NOMO-1 (cell line): ENCODE measurements at regions not wholly inside any gene's neighbourhood (a gene's known extent, or its start where the extent isn't known, plus 50 kb on each side); places are given as distances from the start of the nearest gene placed in this dataset.
"Not testable (repeated sequence)": the region's sequence is repeated elsewhere in the genome, so short reads cannot be mapped to it uniquely, and the experiment has no call there.

Source experiments
- DNase-seq, 2 experiments: peaks; one replicate each; lab custom pipeline; 2025; ENCODE audit not compliant: unreplicated experiment in 2 of 2; lab: John Stamatoyannopoulos, UW

DNA sequence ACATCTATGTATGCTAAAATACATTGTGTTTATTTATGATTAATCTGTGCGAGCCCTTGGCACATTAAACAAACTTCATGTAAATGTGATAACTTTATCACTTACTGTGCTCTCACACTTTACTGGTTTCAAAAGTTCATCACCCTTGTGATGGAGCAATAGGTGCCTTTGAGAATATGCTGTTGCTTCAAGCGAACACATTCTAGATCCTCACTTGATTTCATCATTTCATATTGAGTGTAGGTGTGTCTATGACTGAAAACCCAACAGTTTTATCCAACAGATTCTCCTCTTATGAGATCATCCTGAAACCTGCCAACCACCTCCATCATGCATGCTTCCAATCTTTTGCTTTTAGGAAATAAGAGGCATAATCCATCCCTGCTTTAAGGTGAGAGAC lies 854.4 kb downstream of the TMEM121 start:
- DNase-seq: no peak

- DNase-seq: not testable (repeated sequence)
These were observed 862.8 kb downstream of the TMEM121 start for GRCh38 chr14:106389186-106389585.

GRCh38 chr14:106390401-106390800 lies 864.0 kb downstream of the TMEM121 start:
- no peak for DNase-seq

- no peak for DNase-seq
These were observed 864.6 kb downstream of the TMEM121 start for GRCh38 chr14:106390947-106391346.

GRCh38 chr14:106393742-106394141 lies 867.4 kb downstream of the TMEM121 start:
- DNase-seq: no peak

DNA sequence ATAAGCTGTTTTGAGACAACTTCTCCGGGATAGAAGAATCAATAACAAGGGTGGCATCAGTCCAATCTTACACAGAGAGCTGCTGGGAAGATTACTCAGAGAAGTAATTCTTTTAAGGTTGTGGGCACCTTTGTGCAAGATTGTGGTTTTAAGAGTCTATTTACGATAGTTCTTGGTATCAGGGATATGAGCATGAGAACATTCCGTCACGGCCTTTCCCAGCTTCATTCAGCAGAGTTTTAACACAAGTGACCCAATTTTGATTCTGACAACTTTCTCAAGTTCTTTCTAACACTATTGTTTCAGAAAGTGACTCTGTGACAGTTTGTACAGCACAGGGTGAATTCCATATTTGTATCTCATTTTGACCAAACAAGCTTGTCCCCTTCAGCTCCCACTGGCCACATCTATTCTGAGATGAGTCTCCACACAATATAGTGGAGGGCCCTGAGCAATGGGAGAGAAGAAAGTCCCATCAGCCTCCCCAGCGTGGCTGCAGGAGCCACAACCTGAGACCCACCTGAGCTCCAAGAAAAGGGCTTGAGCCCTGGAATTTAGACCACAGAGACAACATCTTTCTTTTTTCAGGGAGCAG lies 869.2 kb downstream of the TMEM121 start:
- no peak for DNase-seq

- DNase-seq: no peak
These were observed 870.6 kb downstream of the TMEM121 start for GRCh38 chr14:106396999-106397398.

- DNase-seq: not testable (repeated sequence)
These were observed 872.5 kb downstream of the TMEM121 start for GRCh38 chr14:106398931-106399331.

DNA sequence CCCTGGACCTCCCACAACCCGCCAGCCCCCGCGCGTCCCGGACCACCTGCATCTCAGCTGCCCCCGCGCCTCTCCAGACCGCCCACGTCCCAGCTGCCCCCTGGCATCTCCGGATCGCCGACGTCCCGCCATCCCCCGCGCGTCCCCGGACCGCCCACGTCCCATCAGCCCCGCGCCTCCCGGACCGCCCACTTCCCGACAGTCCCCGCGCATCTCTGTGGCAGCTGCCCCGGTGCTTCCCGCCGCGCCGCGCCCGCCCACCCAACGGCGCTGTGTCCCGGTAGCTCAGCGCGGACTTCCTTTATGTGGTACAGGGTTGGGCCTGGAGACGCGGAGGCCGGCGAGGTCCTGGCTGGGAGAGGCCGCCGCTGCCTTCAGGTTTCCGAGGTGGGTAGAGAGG lies 874.9 kb downstream of the TMEM121 start:
- DNase-seq: not testable (repeated sequence)

DNA sequence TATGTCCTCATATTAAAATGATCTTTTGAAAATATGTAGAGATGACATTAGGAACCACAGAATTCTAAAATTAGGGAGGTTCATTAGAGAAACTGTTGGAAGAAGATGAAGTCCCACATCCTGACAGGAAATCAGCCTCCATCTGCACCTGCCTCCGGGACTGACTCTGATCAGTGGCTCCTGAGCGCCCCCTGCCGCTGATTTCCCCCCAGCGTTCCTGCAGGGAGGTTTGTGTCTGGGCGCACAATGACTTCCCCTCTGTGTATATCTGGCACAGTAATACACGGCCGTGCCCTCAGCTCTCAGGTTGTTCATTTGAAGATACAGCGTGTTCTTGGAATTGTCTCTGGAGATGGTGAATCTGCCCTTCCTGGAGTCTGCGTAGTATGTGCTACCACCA lies 883.8 kb downstream of the TMEM121 start:
- DNase-seq: not testable (repeated sequence)

- no peak for DNase-seq
These were observed 888.1 kb downstream of the TMEM121 start for GRCh38 chr14:106414464-106414863.

DNA sequence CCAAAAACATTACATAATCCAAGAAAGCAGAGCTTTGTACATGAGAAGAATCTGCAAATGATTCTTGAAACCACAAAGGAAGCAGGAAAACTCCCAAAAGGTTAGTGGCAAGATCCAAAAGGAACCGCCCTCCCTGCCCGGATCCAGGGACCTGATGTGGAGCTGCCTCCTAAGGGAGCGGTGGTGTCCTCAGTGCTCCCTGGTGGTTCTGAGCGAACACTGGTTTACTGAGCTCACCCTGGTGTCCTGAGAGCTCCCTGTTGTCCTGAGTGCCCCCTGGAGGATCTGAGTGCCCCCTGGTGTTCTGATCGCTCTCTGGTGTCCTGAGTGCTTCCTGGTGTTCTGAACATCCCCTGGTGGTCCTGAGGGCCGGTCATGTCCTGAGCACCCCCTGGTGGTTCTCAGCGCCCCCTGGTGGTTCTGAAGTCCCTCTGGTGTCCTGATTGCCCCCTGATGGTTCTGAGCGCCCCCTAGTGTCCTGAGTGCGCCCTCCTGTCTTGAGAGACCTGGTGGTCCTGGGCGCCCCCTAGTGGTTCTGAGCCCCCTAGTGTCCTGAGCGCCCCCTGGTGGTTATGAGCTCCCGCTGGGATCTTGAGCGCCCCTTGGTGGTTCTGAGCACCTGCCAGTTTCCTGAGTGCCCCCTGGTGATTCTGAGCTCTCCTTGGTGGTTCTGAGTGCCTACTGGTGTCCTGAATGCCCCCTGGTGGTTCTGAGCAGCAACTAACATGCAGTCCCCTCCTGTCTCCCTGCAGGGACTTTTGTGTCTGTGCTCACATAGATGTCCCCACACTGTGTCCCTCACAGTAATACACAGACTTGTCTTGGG lies 891.1 kb downstream of the TMEM121 start:
- peak in 1 of 2 experiments; percentile 2 for DNase-seq

DNA sequence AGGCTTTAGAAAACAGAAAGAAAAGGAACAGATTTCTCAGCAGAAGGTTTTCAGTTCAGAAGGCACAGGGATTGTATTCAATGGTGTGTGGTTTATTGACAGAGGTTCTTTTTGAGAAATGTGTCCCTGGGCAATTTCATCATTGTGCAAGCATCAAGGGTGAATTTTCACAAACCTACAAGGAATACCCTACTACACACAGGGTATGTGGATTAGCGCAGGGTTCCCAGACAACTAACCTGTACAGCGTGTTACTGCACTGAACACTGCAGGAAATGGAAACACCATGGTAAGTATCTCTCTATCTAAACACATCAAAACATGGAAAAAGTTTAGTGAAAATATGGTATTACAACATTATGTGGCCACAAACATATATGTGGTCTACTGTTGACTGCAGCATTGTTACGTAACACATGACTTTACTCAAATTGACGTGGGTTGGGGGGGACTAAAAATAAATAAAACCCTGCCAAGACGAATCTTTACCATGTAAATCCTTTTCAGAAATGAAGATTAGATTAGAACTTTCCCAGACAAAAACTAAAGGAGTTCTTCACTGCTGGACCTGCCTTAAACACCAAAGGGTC lies 893.1 kb downstream of the TMEM121 start:
- peak in 1 of 2 experiments; percentile 35 for DNase-seq

DNA sequence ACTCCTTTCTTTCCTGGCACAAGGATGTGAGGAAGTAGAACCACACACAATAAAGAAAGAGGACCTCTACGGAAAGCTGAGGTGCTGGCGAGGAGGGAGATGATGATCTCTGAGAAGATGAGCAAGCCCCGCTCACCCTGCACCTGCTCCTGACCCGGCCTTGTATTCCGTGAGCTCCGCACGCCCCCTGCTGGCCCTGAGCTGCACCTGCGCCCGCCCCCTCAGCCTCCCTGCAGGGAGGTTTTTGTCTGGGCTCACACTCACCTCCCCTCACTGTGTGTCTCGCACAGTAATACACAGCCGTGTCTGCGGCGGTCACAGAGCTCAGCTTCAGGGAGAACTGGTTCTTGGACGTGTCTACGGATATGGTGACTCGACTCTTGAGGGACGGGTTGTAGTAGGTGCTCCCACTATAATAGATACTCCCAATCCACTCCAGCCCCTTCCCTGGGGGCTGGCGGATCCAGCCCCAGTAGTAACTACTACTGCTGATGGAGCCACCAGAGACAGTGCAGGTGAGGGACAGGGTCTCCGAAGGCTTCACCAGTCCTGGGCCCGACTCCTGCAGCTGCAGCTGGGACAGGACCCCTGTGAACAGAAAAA lies 895.1 kb downstream of the TMEM121 start:
- not testable (repeated sequence) for DNase-seq

DNA sequence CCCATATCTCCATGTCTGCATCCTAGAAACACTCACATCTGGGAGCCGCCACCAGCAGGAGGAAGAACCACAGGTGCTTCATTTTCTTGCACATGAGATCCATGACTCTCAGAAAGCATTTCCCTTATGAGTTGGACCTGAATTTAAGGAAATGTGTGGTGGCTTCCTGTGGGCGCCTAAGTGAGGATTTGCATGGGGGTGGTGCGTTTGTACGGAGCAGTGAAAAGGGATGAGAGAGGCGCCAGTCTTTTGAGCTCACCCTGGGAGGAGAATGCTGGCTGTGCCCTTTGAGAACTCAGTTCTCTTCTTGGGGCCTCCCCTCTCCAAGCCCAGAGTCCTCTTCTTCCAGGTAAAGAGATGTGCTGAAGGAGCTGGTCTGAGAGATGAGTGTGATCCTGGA lies 895.7 kb downstream of the TMEM121 start:
- no peak for DNase-seq

GRCh38 chr14:106425150-106425549 lies 898.8 kb downstream of the TMEM121 start:
- DNase-seq: not testable (repeated sequence)

DNA sequence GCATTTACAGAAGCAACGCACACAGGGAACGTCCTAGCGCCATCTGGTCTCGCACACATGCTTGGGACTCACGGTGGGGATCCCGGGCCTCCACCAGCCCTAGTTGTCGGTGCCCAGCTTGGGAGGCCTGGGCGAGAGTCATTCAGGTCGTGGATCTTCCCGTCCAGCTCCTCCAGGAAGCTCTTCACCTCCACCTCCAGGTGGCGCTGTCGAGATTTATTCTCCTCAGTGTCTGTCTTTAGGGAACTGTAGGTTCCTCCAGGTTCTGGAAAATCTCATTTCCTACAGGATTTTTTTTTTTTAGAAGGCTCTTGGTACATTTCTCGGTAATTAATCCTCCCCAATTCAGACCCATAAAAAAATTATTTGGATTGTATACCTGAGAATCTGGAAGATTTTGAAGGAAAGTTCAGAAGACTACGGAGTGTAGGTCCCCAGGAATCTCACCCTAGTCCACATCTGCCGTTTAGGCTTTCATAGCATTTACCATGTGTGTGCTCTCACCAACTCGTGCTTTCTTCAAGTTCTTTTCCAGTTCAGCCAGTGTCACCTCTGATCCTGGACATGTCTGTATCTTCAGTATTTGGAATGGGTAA lies 910.0 kb downstream of the TMEM121 start:
- DNase-seq: peak in 1 of 2 experiments; percentile 23

DNA sequence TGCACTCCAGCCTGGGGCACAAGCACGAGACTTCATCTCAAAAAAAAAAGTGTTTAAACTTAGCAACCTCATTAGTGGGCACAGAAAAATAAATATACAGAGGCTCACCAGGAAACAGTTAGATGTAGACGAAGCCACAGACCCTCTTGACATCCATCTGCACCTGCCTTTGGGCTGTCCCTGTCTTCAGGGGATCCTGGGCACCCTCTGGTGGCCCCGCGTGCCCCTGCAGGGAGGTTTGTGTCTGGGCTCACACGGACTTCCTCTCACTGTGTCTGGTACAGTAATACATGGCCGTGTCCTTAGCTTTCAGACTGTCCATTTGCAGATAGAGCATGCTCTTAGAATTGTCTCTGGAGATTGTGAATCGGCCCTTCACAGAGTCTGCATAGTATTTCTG lies 916.5 kb downstream of the TMEM121 start:
- no peak for DNase-seq

DNA sequence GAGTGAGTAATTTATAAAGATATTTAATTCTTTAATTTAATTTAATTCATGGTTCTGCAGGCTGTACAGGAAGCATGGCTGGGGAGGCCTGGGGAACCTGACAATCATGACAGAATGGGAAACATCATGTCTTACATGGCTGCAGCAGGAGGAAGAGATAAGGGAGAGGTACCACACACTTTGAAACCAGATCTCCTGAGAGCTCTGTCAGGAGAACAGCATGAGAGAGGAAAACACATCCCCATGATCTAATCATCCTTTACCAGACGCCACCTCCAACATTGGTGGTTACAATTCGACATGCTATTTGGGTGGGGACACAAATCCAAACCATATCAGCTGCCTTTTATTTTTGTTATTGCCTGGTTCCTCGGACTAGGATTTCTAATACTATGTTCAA lies 928.6 kb downstream of the TMEM121 start:
- DNase-seq: no peak

DNA sequence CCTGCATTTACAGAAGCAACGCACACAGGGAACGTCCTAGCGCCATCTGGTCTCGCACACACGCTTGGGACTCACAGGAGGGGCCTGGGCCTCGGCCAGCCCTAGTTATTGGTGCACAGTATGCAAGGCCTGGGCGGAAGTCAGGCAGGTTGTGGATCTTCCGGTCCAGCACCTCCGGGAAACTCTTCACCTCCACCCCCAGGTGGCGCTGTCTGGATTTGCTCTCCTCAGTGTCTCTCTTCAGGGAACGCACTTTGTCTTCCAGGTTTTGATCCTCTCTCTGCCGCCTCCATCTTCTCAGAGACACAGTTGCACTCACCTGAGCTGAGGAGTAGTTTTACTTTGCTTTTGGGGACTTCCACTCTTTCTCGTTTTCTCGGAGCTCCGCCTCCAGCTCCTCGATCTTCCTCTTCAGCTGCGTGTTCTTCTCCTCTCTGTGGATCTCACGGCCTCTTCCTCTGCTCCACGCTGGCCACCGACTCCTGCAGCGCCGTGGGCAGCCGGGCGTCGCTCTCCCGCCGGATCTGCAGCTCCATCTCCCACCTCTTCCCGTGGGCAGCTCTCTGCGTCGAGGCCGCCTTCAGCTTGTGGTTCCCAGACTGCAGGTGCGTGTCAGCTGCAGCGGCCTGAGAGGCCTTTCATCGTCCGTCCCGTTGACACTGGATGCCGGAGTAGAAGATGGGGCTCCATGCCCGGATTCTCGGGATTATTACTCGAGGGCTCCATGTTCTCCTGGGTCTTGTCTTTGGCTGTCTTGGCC lies 933.8 kb downstream of the TMEM121 start:
- no peak for DNase-seq
